HG03135 (cell line): ENCODE measurements at regions not wholly inside any gene's neighbourhood (a gene's known extent, or its start where the extent isn't known, plus 50 kb on each side); places are given as distances from the start of the nearest gene placed in this dataset.
"Not testable (repeated sequence)": the region's sequence is repeated elsewhere in the genome, so short reads cannot be mapped to it uniquely, and the experiment has no call there.

ENCODE experiments used
- ATAC-seq: cut with Tn5 transposase; IDR thresholded peaks from one replicate; pipeline ENCODE4 v1.9.1; 2021; ENCODE audit warnings: mild to moderate bottlenecking, moderate library complexity; ENCODE audit not compliant: unreplicated experiment

- no peak for ATAC-seq
These were observed 212.5 kb upstream of the HAAO start for GRCh38 chr2:43004879-43005244.

GRCh38 chr2:43004126-43004865 lies 211.9 kb upstream of the HAAO start:
- not testable (repeated sequence) for ATAC-seq

GRCh38 chr2:43003702-43004101 lies 211.3 kb upstream of the HAAO start:
- ATAC-seq = no peak

- ATAC-seq = no peak
These were observed 209.5 kb upstream of the HAAO start for GRCh38 chr2:43001787-43002468.

- ATAC-seq = no peak
These were observed 208.6 kb upstream of the HAAO start for GRCh38 chr2:43001055-43001378.

- ATAC-seq = no peak
These were observed 208.1 kb upstream of the HAAO start for GRCh38 chr2:43000242-43001054.

GRCh38 chr2:42999856-43000241 lies 207.5 kb upstream of the HAAO start:
- ATAC-seq = no peak

- no peak for ATAC-seq
These were observed 207.0 kb upstream of the HAAO start for GRCh38 chr2:42999391-42999841.

GRCh38 chr2:42998721-42999120 lies 206.3 kb upstream of the HAAO start:
- ATAC-seq = no peak

- no peak for ATAC-seq
These were observed 204.1 kb upstream of the HAAO start for GRCh38 chr2:42996528-42996927.

GRCh38 chr2:42995752-42996422 lies 203.5 kb upstream of the HAAO start:
- no peak for ATAC-seq

- ATAC-seq = not testable (repeated sequence)
These were observed 197.1 kb upstream of the HAAO start for GRCh38 chr2:42989283-42990081.

GRCh38 chr2:42988055-42988454 lies 195.7 kb upstream of the HAAO start:
- ATAC-seq = not testable (repeated sequence)

- no peak for ATAC-seq
These were observed 194.9 kb upstream of the HAAO start for GRCh38 chr2:42987112-42987922.

GRCh38 chr2:42984617-42985016 lies 192.2 kb upstream of the HAAO start:
- ATAC-seq = no peak

GRCh38 chr2:42984081-42984480 lies 191.7 kb upstream of the HAAO start:
- no peak for ATAC-seq

GRCh38 chr2:42980764-42981416 lies 188.5 kb upstream of the HAAO start:
- ATAC-seq = no peak

- ATAC-seq = no peak
These were observed 187.7 kb upstream of the HAAO start for GRCh38 chr2:42979870-42980763.
